ENCODE measurements at regions not wholly inside any gene's neighbourhood (a gene's known extent, or its start where the extent isn't known, plus 50 kb on each side); places are given as distances from the start of the nearest gene placed in this dataset.

DNA sequence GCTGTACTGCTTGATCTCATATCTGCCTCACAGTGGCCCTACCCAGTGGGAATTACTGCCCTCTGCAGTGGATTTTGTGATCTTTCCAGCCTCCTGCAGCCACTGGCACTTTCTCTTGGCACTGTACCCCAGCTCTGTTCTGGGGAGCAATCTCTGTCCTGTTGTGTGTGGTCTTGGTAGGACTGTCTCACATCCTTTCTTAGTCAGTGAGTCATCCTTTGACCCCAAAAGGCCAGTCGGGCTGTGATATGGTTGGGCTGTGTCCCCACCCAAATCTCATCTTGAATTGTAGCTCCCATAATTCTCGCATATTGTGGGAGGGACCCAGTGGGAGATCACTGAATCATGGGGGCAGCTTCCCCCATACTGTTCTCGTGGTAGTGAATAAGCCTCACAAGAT lies 133.3 kb upstream of the TPM1 start:
- H3K4me1 Mint-ChIP-seq (ENCODE audit: low read depth), result no peaks in the 10 kb centered on the region
- no peak for DNase-seq (ENCODE audit: low spot score)
- H3K9me3 Mint-ChIP-seq, result no peaks in the 10 kb centered on the region
- H3K27ac Mint-ChIP-seq, result no peak overlapping the region
- no peaks in the 10 kb centered on the region for H3K36me3 Mint-ChIP-seq (ENCODE audit: low read depth)
- no peak overlapping the region for H3K4me3 Mint-ChIP-seq
- peaks cover 7% of the 10 kb centered on the region for H3K27me3 Mint-ChIP-seq (ENCODE audit: low read depth)

DNA sequence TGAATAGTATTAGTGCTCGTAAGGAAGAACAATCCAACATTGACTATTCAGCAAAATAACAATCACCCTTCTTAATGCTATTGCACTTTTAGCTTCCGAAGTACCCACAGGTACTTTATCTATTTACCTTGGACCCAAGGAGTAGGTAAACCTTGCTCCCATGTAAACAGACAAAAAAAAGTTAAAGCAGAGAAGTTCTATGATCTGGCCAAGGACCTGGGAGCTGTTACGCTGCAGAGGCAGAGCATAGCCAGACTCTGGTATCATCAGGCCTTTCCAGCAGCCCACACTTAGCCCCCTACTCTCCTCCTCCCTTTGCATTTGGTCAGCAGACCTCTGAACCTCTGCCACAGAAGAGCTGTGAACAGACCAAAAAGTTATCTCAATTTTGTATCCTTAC lies 130.3 kb upstream of the TPM1 start:
- Mint-ChIP-seq H3K4me1 (ENCODE audit: low read depth) (no peaks in the 10 kb centered on the region), H3K4me3 (no peak overlapping the region)

DNA sequence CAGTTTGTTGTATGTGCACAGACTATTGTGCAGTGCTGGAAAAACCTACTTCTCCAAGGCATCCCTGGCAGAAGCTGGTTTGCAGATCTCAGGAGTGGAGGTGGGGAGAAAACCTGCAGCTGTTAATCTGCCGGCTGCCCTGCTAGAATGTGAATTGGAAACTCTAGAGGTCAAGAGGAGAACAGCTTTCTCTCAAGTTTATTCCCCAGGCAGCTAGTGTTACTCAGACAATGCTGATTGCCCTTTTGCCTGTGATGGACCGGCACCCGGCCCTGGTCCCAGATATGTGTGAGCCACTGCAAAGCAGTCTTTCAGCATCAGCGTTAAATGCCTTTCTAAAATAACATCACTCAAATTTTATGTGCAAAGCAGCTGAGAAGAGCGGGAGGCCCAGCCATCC lies 129.7 kb upstream of the TPM1 start:
- Mint-ChIP-seq H3K4me3 (no peak overlapping the region), H3K27me3 (ENCODE audit: low read depth) (peaks cover 17% of the 10 kb centered on the region), H3K4me1 (ENCODE audit: low read depth) (no peaks in the 10 kb centered on the region), H3K36me3 (ENCODE audit: low read depth) (no peaks in the 10 kb centered on the region), H3K27ac (no peak overlapping the region), H3K9me3 (no peaks in the 10 kb centered on the region)
- no peak for DNase-seq (ENCODE audit: low spot score)

More for the DNA sequence above, 130.3 kb upstream of the TPM1 start:
- Mint-ChIP-seq H3K27me3 (ENCODE audit: low read depth) (peaks cover 17% of the 10 kb centered on the region), H3K36me3 (ENCODE audit: low read depth) (no peaks in the 10 kb centered on the region), H3K27ac (no peak overlapping the region), H3K9me3 (no peaks in the 10 kb centered on the region)
- DNase-seq (ENCODE audit: low spot score), result no peak

GRCh38 chr15:62913246-62913645 lies 129.3 kb upstream of the TPM1 start:
- DNase-seq (ENCODE audit: low spot score), result no peak
- no peak overlapping the region for H3K27ac Mint-ChIP-seq
- peaks cover 17% of the 10 kb centered on the region for H3K27me3 Mint-ChIP-seq (ENCODE audit: low read depth)
- no peaks in the 10 kb centered on the region for H3K9me3 Mint-ChIP-seq
- no peaks in the 10 kb centered on the region for H3K4me1 Mint-ChIP-seq (ENCODE audit: low read depth)
- no peak overlapping the region for H3K4me3 Mint-ChIP-seq
- no peaks in the 10 kb centered on the region for H3K36me3 Mint-ChIP-seq (ENCODE audit: low read depth)

DNA sequence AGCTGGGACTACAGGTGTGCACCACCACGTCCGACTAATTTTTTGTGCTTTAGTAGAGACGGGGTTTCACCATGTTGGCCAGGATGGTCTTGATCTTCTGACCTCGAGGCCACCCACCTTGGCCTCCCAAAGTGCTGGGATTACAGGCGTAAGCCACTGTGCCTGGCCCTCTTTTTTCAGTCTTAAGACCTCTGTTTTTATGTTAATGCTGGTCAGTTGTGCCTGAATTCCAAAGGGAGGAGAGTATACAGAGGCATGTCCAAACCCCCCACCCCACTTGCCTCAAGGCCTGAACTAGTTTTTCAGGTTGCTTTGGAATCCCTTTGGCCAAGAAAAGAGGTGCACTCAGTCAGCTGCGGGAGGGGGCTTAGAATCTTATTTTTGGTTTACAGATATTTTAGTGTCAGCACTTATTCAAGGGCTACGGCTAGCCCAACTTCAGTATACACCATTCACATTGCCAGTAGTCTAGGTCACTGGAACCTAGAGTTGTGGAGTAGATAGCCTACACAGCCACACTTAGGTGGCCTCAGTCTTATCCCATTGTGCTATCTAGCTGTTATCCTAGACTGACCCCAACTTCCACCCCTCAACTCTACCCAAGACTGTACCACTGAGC lies 128.0 kb upstream of the TPM1 start:
- Mint-ChIP-seq H3K9me3 (no peaks in the 10 kb centered on the region), H3K27ac (no peak overlapping the region), H3K4me1 (ENCODE audit: low read depth) (no peaks in the 10 kb centered on the region), H3K36me3 (ENCODE audit: low read depth) (no peaks in the 10 kb centered on the region), H3K4me3 (no peak overlapping the region), H3K27me3 (ENCODE audit: low read depth) (peaks cover 17% of the 10 kb centered on the region)
- no peak for DNase-seq (ENCODE audit: low spot score)

DNA sequence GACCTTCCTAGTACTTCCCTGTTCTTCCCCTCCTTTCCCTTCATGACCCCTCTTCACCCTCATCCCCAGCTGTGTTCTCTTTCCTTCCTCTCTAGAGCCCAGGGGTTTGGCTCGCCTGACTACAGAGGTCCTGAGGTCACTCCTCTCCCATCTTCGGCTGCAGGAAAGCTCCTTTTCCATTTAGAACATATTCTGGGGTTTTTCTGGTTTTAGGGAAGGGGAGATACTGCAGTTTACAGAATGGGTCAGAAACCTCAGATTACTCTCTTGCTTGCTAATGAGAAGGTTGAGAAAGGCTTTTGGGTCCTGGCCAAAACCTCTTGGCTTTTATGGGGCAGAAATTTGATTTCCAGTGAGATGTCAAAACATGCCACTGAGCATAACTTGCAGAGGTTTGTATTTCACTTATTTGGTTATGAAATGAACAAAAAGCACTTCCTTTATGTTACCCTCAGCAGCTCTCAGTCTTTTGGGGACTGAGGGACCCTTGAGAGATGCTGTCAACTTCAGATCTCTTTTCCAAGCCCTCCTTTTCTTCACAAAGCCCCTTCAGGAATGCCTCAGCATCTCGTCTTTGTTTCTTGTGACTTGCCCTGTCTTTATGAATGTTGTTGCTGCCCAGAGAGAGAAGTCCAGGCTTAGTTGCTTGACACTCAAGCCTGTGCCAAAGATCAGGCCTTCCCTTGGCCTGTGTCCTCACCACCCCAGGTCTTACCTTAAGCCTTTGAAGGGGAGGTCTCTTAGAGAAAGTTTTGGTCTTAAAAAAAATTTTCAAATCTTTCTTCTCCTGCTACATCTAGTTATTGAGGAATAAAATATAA lies 121.7 kb upstream of the TPM1 start:
- Mint-ChIP-seq H3K4me3 (no peak overlapping the region), H3K4me1 (ENCODE audit: low read depth) (no peaks in the 10 kb centered on the region), H3K36me3 (ENCODE audit: low read depth) (no peaks in the 10 kb centered on the region), H3K27me3 (ENCODE audit: low read depth) (peaks cover 14% of the 10 kb centered on the region), H3K9me3 (no peaks in the 10 kb centered on the region), H3K27ac (no peak overlapping the region)
- DNase-seq (ENCODE audit: low spot score), result no peak

DNA sequence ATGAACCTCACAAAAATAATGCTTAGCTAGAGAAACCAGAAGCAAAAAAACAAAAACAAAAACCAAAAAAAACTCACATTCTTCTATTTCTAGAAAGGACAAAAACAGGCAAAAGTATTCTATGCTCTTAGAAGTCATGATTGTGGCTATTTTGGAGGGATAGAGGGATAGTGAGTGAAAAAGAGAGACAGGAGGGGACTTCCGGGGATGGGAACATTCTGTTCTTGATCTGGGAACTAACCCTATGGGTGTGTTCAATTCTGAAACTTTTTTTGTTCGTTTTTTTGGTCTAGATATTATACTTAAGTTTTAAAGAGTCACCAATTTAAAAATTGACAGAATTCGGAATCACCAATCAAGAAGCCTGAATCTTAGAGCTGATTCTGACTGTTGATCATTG lies 120.0 kb upstream of the TPM1 start:
- Mint-ChIP-seq H3K4me1 (ENCODE audit: low read depth) (no peaks in the 10 kb centered on the region), H3K9me3 (no peaks in the 10 kb centered on the region), H3K4me3 (no peak overlapping the region), H3K27me3 (ENCODE audit: low read depth) (peaks cover 12% of the 10 kb centered on the region), H3K36me3 (ENCODE audit: low read depth) (no peaks in the 10 kb centered on the region), H3K27ac (no peak overlapping the region)
- DNase-seq (ENCODE audit: low spot score), result no peak

DNA sequence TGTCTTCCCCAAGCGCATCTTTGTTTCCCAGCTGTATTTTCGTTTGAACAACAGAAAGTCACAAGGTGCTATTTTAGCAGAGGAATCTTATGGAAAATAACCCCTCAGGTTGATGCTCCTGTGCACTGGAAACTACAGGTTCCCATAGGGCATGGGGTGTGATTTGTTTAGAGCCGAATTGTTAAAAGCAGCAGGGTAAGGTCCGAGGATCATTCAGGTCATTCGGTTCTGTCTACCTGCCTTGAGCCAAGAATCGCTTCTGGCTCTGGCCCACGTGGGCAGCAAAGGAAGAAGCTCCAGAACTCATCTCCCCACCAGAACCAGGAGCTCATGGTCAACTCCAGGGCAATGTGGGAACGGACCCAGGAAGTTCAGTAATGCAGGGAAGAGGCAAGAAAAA lies 116.7 kb upstream of the TPM1 start:
- no peaks in the 10 kb centered on the region for H3K4me1 Mint-ChIP-seq (ENCODE audit: low read depth)
- no peak overlapping the region for H3K27ac Mint-ChIP-seq
- DNase-seq (ENCODE audit: low spot score), result no peak
- no peaks in the 10 kb centered on the region for H3K9me3 Mint-ChIP-seq
- no peaks in the 10 kb centered on the region for H3K36me3 Mint-ChIP-seq (ENCODE audit: low read depth)
- H3K27me3 Mint-ChIP-seq (ENCODE audit: low read depth), result peaks cover 26% of the 10 kb centered on the region
- H3K4me3 Mint-ChIP-seq, result no peak overlapping the region

- peaks cover 29% of the 10 kb centered on the region for H3K27me3 Mint-ChIP-seq (ENCODE audit: low read depth)
- no peak overlapping the region for H3K4me3 Mint-ChIP-seq
- DNase-seq (ENCODE audit: low spot score), result no peak
- no peaks in the 10 kb centered on the region for H3K4me1 Mint-ChIP-seq (ENCODE audit: low read depth)
- H3K27ac Mint-ChIP-seq, result no peak overlapping the region
- H3K9me3 Mint-ChIP-seq, result no peaks in the 10 kb centered on the region
- H3K36me3 Mint-ChIP-seq (ENCODE audit: low read depth), result no peaks in the 10 kb centered on the region
Observed at GRCh38 chr15:62927196-62927595, 115.4 kb upstream of the TPM1 start.

DNA sequence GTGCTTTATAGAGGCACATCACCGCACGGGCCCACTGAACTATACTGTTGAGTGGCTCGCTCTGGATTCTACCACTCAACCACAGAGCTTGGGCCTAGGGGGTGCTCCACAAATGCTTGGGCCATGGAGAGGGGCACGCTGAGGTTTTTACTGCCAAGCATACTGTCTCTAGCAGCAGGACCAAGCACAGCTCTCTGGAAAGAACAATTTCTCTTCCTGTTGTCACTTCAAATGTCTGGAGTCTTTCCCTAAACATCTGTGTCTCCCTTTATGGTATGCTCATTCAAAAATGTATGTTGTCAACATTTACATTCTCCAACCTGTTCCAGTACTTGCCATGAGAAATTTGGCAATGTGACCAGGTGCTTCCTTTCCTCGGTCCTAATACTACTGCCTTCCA lies 114.7 kb upstream of the TPM1 start:
- Mint-ChIP-seq H3K36me3 (ENCODE audit: low read depth) (no peaks in the 10 kb centered on the region), H3K4me3 (no peak overlapping the region)

DNA sequence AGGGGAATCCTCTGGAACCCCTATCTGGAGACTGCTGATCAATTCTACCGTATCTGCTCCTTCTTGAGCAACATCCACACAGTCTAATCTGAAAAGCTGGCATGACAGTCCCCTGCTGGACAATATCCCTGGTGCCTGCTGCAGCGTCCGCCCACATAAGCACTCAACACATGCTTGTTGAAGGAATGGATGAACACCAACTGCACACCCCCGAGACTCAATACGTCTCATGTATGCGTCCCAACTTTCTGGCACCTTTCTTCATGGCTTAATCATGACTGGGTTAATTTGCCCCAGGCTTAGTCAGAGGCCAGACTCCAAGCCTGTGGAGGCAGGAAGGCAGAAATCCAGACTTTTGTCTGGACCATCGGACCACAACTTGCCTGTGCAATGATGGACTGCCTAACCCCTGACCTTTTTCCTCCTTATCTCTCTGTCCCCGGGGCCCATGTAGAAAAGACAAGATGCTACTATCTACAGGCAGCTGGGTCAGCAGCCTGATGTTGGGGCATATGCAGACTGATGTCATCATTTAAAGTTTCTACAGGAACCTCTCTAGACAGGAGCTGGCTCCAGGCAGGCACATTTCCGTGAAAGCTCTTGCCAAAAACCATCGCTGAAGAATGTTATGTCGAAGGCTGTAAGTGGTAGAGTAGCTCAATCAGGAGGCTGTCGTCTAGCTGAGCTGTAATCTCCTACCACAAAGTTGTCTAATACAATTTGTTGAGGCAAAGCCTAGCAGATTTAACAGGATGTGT lies 114.1 kb upstream of the TPM1 start:
- no peaks in the 10 kb centered on the region for H3K36me3 Mint-ChIP-seq (ENCODE audit: low read depth)
- no peak for DNase-seq (ENCODE audit: low spot score)
- peaks cover 28% of the 10 kb centered on the region for H3K27me3 Mint-ChIP-seq (ENCODE audit: low read depth)
- no peak overlapping the region for H3K4me3 Mint-ChIP-seq
- no peaks in the 10 kb centered on the region for H3K4me1 Mint-ChIP-seq (ENCODE audit: low read depth)
- H3K27ac Mint-ChIP-seq, result no peak overlapping the region
- H3K9me3 Mint-ChIP-seq, result no peaks in the 10 kb centered on the region

More for the DNA sequence above, 114.7 kb upstream of the TPM1 start:
- no peak for DNase-seq (ENCODE audit: low spot score)
- H3K4me1 Mint-ChIP-seq (ENCODE audit: low read depth), result no peaks in the 10 kb centered on the region
- peaks cover 28% of the 10 kb centered on the region for H3K27me3 Mint-ChIP-seq (ENCODE audit: low read depth)
- H3K9me3 Mint-ChIP-seq, result no peaks in the 10 kb centered on the region
- no peak overlapping the region for H3K27ac Mint-ChIP-seq

DNA sequence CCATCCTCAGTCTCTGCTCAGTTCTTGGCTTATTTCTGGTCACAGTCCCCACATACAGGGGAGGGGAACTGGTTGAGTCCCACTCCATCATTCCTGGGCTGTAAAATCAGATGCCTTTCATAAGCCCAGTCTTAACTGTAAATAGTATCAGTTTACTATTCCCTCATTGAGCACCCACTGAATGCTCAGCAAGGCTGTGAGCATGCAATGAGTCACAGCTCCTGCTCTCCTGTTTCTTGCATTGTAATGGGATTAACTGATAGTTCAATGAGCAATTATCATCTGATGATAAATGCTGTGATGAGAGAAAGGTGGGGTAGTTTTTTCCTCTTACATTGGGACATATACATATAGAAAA lies 113.6 kb upstream of the TPM1 start:
- no peaks in the 10 kb centered on the region for H3K36me3 Mint-ChIP-seq (ENCODE audit: low read depth)
- H3K4me3 Mint-ChIP-seq, result no peak overlapping the region
- H3K27me3 Mint-ChIP-seq (ENCODE audit: low read depth), result peaks cover 28% of the 10 kb centered on the region
- no peak for DNase-seq (ENCODE audit: low spot score)
- no peak overlapping the region for H3K27ac Mint-ChIP-seq
- H3K9me3 Mint-ChIP-seq, result no peaks in the 10 kb centered on the region
- no peaks in the 10 kb centered on the region for H3K4me1 Mint-ChIP-seq (ENCODE audit: low read depth)

GRCh38 chr15:62931650-62932049 lies 110.9 kb upstream of the TPM1 start:
- H3K36me3 Mint-ChIP-seq (ENCODE audit: low read depth), result no peaks in the 10 kb centered on the region
- no peaks in the 10 kb centered on the region for H3K4me1 Mint-ChIP-seq (ENCODE audit: low read depth)
- no peak overlapping the region for H3K27ac Mint-ChIP-seq
- peaks cover 29% of the 10 kb centered on the region for H3K27me3 Mint-ChIP-seq (ENCODE audit: low read depth)
- no peaks in the 10 kb centered on the region for H3K9me3 Mint-ChIP-seq
- H3K4me3 Mint-ChIP-seq, result no peak overlapping the region
- DNase-seq (ENCODE audit: low spot score), result no peak

DNA sequence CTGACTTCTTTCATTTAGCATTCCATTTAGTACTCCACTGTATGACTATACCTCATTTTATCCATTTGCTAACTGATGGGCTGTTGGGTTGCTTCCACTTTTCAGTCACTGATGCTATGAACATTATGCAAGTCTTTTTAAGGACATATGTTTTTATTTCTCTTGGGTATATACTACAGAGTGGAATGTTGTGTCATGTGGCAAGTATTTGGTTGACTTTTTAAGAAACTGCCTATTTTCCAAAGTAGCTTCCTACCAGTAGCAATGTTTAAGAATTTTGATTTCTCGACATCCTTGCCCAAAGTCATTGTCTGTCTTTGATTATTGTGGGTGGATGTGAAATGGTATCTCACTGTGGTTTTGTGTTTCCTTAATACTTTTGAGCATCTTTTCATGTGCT lies 110.1 kb upstream of the TPM1 start:
- no peak for DNase-seq (ENCODE audit: low spot score)
- Mint-ChIP-seq H3K27me3 (ENCODE audit: low read depth) (peaks cover 29% of the 10 kb centered on the region), H3K4me3 (no peak overlapping the region), H3K27ac (no peak overlapping the region), H3K36me3 (ENCODE audit: low read depth) (no peaks in the 10 kb centered on the region), H3K9me3 (no peaks in the 10 kb centered on the region), H3K4me1 (ENCODE audit: low read depth) (no peaks in the 10 kb centered on the region)
